Left renal pelvis (tissue), 4 donors: ENCODE measurements at regions not wholly inside any gene's neighbourhood (a gene's known extent, or its start where the extent isn't known, plus 50 kb on each side); places are given as distances from the start of the nearest gene placed in this dataset.

Experiments
- DNase-seq, 4 donors: peaks; one replicate each; pipeline ENCODE4 v3.0.0-alpha.2; 2013; ENCODE audit warnings: low read depth in 4 of 4, low spot score in 3 of 4

- DNase-seq: no peak
Observed at GRCh38 chr1:30386156-30386926, 337.0 kb downstream of the MATN1 start.

DNA sequence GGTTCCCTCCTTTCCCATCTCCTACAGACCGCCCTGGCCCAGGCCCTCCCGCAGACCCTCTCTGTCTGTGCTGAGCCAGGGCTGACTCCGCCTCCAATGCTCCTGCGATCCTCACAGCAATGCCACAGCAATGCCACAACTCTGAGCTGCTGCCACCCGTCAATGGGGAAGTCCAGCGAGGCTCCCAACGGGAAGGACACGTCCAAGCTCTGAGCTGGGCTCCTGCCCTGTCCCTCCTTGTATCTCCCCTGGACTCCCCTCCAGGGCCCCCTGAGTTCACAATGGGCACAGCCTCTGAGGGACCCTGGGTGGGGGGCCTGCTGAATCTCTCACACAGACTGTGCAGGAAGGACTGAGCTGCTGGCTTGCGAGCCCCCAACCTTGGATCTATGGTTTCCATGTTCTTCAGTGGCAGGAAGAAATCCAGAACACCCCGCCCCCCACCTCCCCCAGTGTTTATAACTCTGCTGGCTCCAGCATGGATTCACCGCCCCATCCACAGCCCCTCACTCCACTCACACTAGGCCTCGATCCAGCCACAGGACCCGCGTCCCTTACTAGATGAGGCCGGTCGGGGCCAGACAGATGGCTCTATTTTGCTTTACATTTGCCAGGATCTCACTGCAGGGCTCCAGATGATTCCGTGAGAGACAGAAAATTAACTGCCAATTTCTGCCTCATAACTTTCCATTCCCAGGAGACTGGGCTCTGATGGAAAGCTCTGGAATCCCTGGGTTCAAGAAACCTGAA is 338.0 kb downstream of the MATN1 start:
- no peak for DNase-seq

DNA sequence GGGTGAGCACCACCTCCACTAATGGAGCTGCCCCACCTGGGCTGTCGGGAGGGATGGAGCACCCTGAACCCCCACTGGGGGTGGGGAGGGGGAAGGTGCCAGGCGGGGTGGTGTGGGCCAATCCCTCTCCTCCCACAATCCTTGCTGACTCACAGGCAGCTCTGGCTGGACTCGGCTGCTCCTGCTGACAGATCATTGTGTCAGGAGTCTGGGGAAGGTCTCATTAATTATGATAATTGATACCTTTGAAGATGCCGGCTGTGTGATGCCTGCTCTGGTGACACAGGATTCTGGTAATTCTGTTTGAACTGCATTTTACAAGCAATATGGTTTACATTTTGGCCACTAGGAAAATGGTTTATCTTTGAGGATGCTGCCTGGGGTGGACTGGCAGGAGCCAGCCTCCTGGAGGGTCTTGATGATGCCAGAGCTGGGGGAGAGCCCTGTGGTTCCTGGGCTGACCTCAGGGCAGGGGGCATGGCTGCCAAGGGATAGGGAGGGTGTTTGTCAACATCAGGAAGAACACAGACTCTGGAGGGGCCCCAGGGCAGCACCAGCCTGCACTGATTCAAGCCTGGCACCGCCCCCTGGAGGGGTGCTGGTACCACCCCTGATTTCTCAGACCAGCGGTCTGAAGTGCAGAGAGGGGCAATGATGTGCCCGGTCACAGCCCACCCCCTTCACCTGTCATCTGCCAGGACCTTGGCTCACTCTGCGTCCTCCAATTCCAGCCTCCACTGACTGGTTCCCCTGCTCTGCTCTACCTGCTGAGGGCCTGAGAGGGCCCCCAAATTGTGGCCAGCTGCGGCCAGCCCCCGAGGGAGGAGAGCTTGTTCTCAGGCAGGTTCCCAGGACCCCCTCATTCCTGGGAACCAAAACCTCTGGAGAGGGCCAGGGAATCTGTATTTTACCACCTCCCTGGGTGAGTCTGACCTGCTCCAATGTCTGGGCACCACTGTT is 338.8 kb downstream of the MATN1 start:
- DNase-seq: no peak

GRCh38 chr1:30383221-30383711 is 340.1 kb downstream of the MATN1 start:
- DNase-seq: no peak

DNA sequence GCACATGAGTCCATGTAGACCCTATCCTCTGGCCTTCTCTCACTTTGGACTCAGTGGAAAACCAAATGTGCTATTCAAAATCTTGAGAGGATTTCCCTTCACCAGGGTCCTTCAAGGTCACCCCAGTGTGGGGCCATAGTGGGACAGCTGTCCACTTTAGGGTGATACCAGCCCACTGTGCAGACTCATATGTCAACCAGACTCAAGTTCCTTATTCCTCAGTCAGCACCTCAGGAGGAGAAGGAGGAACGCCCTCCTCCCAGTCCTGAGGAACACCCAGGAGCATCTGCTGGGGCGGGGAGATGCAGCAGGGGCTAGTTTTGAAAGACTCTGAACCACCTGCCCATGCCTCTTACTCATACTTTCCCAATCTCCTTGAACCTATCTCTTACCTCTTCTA is 340.9 kb downstream of the MATN1 start:
- no peak for DNase-seq

DNA sequence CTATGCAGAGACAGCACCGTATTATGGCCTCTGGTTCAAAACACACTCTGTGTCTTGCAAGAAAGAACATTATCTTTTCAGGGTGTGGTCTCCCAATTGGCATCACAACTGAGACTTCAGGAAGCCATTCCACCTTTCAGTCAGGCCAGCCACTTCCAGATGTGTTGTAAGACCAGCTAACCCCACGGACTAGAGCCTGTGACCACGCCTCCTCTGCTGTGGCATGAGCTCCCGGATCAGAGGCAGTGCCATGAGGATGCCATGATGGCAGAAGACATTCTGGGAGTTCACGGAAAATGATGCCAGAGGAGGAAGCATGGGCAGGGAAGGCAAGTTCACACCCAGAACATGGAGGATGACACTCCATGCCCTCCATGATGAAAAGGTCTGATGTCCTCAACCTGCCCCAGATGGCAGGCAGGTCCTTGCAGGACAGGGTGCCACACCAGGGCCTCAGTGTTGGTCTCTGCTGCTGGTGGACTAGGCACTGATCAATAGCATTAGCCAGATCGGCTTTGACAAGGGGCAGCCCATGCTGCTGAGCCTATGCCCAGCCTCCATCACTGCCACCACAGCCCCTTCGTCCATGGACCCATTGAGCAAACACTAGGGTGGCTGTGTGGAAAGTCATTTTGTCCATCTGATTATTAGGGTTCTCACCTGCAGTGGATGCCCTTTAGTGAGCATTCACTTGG is 341.6 kb downstream of the MATN1 start:
- no peak for DNase-seq

GRCh38 chr1:30381266-30381665 is 342.1 kb downstream of the MATN1 start:
- DNase-seq: no peak

DNA sequence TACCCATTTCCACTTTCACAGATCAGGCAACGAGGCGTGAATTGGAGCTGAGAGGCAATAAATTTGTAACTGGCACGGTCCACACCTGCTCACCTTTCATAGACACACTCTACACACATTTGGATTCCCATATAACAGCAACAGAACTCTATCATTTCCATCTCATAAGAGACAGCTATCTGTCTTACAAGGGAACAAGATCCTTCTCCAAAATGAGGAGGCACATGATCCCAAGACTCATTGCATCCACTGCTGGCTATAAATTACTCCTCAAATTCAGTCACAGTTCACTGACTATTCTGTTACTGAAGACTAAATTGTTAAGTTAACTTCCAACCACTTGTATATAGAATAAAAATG is 342.8 kb downstream of the MATN1 start:
- DNase-seq: no peak

DNA sequence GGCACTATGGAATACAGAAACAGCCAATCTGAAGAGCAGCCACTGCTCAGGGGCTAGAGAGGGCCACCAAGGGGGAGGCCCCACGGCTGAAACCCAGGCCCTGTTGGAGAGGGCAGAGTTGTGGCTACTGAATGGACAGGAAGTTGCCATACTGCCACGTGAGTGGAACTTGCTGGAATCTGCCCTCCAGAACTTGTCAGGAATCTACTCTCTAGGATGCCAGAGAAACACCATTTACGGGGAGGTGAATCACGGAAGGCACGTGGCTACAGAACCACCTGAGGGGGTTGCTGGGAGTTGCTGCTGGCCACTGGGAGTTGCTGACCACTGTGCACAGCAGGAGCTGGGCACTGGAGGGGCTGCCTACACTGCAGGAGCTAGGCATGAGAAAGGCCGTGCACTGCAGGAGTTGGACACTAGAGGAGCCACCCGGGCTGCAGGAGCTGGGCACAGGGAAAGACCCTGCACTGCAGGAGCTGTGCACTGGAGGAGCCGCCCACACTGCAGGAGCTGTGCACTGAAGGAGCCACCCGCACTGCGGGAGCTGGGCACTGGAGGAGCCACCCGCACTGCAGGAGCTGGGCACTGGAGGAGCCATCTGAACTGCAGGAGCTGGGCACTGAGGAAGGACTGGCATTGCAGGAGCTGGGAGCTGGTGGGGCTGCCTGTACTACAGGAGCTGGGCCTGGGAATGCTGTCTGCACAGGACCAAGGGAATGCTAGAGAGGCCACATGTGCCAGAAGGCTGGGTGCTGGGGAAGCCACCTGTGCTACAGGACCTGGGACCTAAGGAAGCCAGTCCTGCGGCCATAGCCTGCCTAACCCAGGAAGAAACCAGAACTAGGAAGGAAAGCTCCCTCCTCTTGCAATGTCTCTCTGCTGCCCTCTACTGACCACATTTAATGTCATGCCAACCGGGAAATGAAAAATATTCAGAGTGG is 343.4 kb downstream of the MATN1 start:
- peak; percentile 48 to 69 (median 56) for DNase-seq

- DNase-seq: peak; percentile 28 to 53 (median 42)
Observed at GRCh38 chr1:30378991-30379581, 344.3 kb downstream of the MATN1 start.

- no peak for DNase-seq
Observed at GRCh38 chr1:30378003-30378596, 345.3 kb downstream of the MATN1 start.

DNA sequence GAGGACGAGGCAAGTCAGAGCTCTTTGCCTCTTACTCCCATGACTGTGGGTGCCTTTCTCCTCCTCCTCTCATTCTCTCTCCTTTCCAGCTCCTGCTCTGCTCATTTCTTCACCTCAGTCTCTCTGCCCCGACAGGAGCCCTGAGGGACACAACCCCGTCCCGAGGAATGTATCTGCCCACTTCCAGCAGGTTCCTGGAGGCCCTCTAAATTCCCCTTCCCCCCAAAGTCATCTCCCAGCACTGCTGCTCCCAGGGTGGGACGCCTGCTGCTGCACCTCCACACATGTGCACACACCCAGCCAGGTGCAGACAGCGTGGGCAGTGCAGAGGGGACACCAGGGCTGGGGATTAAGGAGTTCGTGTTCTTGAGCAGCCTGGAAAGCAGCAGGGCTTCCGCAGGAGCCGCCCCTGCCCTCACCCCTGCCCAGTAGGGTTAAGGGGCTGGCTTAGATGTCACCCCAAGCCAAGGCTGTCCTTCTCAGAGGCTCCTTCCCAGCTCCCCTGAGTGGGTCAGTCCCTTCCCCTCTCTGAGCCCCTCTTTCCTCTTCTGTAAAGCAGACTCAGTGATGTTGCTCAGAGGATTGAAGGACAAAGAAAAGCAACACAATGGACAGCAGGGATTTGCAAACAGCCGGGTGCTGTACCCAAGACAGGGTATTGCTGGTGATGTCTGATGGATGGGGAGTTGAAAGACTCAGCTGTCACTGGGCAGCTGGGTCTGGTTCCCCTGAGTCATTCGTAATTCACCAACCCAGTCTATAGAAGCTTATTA is 346.0 kb downstream of the MATN1 start:
- DNase-seq: no peak

- DNase-seq: no peak
Observed at GRCh38 chr1:30376054-30376697, 347.2 kb downstream of the MATN1 start.

GRCh38 chr1:30375156-30375555 is 348.2 kb downstream of the MATN1 start:
- no peak for DNase-seq

DNA sequence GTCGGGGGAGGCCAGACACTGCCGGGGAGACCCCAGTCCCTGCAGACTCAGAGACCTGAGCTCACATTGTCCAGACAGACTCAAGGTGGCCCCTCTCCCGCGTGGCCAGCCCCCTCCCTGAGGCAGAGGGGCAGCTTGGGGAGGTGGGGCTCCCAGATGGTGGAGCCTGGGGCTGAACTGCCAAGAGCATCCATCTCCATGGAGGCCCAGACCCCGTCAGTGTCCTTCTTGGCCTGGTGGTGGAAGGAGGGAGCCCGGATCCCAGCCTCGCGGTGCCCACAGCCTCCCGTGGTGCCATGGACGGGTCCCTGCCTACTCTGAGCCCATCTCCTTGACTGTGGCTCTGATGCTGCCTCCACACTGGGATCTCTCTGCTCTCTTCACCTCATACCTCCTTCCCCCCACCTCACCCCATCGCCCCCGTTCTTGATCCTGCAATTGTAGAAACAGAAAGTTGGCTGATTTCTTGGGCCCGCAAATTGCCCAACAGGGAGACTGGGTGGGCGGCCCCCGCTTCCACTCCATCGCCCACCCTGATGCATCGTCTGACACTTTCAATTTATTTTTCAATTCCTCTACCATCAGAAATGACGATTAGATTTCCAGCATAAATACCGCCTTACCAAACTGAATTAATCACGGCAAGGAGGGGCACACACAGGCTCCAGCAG is 348.9 kb downstream of the MATN1 start:
- DNase-seq: no peak
